TTC549 (cell line): ENCODE measurements at regions not wholly inside any gene's neighbourhood (a gene's known extent, or its start where the extent isn't known, plus 50 kb on each side); places are given as distances from the start of the nearest gene placed in this dataset.
"Not testable (repeated sequence)": the region's sequence is repeated elsewhere in the genome, so short reads cannot be mapped to it uniquely, and the experiment has no call there.

Experiments
- FAIRE-seq: peaks from 2 replicates; lab custom pipeline; 2012; peaks lifted over from hg19 to GRCh38; lab: Jason Lieb, UNC

GRCh38 chrX:40788698-40789097 lies 53.4 kb upstream of the MED14 start:
- not testable (repeated sequence) for FAIRE-seq

GRCh38 chrX:40792433-40792832 lies 57.1 kb upstream of the MED14 start:
- no peak for FAIRE-seq

GRCh38 chrX:40794829-40795130 lies 59.4 kb upstream of the MED14 start:
- FAIRE-seq: not testable (repeated sequence)

- FAIRE-seq: not testable (repeated sequence)
These were observed 64.4 kb upstream of the MED14 start for GRCh38 chrX:40799745-40800144.

DNA sequence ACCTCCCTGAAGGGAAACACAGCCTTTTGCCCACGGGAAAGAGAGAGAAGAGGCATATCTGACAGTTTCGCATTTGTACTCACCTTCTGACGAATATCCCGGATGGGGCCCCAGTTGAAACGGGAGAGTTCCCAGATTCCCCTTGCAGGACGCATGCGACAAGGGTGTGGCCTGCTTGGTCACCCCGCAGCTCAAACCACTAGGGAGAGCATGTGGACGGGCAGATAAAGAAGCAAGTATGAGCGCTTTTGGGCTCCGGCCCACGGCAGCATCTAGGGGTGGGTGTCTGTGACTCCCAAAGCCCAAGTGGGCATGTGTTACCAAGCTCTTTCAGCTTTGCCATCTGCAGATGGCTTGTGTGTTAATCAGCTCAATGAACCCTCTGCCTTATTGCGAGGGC lies 70.1 kb upstream of the MED14 start:
- no peak for FAIRE-seq

GRCh38 chrX:40806513-40807220 lies 71.3 kb upstream of the MED14 start:
- no peak for FAIRE-seq

DNA sequence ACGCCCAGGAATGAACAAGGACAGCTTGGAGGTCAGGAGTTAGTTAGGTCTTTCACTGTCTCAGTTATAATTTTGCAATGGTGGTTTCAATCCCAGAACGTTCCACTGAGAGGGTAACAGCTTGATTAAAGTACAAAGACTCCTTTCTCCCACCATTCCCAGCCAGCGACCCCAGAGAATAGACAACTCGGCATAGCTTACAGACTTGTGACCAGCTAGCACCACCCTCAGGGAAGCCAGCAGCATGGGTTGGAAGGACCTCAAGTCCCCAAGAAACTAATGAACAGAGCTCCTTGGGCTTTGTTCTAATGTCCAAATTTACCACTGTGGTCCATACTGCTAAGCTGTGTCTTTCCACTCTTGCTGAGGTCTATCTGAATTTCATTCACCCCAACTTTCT lies 72.0 kb upstream of the MED14 start:
- FAIRE-seq: no peak

DNA sequence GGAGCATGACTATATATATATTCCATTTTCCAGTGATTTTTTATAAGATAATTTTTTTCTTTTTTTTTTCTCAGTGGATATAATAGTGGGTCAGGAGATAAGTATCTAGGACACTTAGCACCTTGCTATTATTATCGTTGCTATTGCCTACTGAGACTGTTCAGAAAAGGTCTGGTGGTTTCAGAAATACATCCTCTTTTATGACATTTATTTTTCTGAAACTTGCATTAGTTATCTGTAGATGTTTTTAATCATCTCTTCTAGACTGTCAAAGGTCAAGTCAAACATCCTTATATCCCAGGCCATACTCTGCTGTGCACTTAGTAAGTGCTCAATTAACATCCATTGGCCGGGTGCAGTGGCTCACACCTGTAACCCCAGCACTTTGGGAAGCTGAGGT lies 72.9 kb upstream of the MED14 start:
- no peak for FAIRE-seq

- FAIRE-seq: no peak
These were observed 73.9 kb upstream of the MED14 start for GRCh38 chrX:40809210-40809609.

DNA sequence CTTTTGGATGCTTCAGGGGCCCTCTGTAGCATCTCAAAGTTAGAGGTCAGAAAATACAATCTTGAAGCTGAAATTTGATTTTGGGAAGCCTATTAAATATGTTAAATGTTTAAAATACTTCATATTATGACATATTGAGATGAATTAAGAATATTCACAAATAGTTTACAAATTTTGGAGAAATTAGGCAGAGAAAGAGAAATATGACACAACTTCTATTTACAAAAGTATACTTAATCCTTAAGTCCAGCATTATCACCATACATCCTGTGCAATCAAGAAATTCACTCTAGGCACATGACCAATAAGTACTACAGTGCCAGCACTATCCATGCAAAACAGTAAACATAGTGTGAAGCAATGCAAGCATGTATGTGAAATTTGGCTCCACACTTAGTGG lies 79.7 kb upstream of the MED14 start:
- FAIRE-seq: not testable (repeated sequence)

DNA sequence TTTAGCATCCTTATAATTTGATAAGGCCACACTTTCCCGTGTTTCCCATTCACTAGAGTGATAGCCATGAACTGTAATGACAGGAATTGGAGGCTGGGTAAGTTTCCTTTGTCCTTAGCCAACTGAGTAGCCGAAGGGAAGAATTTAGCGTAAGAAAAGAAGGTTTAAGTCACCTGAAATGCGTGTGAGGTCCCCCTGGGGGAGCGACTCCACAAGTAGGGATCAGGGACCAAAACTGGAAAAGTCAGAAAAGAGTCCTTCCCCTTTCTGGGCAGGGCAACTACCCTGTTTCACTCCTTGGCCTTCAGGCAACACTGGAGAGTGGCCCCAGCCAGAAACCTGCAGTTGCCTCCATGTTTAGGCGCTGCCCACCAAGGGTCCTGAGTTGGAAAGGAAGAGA lies 81.6 kb upstream of the MED14 start:
- FAIRE-seq: no peak

DNA sequence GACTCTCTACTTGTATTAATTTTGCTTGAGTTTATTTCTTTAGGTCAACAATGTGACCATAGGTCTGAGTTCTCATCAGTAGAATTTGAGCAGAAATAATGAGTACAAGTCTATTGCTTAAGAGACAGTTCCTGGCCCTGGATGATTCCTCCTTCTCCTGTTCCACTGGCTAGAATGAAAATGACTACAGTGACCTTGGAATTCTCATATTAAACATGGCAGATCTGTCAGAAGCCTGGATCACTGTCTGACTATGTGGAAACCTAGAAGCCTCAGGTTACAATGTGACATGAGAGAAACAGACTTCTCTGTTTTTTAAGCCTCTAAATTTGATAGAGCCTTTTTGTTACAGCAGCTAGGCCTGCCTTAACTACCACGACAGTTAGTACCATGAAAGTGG lies 82.9 kb upstream of the MED14 start:
- no peak for FAIRE-seq

- no peak for FAIRE-seq
These were observed 86.4 kb upstream of the MED14 start for GRCh38 chrX:40821780-40822179.

GRCh38 chrX:40827331-40827730 lies 92.0 kb upstream of the MED14 start:
- FAIRE-seq: no peak

GRCh38 chrX:40831750-40832149 lies 96.4 kb upstream of the MED14 start:
- FAIRE-seq: no peak

- no peak for FAIRE-seq
These were observed 97.4 kb upstream of the MED14 start for GRCh38 chrX:40832723-40833122.

DNA sequence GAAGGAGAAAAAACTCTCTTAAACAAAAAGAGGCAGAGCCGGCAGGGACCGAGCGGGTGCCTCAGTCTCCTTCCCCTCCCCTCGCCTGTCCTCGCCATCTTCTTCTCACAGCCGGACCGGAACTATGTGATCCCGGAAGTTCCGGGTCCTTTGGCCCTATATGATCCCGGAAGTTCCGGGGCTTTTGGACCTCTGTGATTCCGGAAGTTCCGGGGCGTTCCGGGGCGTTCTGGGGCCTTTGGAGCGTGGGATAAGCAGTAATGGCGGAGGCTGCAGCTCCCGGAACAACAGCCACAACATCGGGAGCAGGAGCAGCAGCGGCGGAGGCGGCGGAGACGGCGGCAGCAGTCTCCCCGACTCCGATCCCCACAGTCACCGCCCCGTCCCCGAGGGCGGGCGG lies 98.9 kb upstream of the MED14 start:
- no peak for FAIRE-seq

GRCh38 chrX:40835526-40835925 lies 100.2 kb upstream of the MED14 start:
- no peak for FAIRE-seq

DNA sequence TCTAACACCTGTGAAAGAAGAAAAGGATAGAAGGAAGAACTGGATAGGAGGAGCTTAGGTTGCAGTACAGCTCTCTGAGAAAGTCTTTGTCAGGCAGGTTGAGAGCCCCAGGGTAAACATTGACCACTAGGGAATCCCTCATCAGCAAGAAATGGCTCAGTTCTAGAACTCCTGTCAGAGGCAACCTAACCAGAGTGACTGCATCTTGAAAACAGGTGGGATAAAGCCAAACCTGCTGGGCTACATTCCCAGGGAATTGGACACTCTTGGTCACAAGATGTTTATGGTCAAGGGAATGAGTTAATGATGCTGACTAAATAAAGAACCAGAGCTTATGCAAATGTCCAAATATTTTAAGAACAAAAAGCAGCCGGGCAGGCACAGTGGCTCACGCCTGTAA lies 108.3 kb upstream of the MED14 start:
- FAIRE-seq: no peak

- no peak for FAIRE-seq
These were observed 109.1 kb upstream of the MED14 start for GRCh38 chrX:40844471-40844870.

DNA sequence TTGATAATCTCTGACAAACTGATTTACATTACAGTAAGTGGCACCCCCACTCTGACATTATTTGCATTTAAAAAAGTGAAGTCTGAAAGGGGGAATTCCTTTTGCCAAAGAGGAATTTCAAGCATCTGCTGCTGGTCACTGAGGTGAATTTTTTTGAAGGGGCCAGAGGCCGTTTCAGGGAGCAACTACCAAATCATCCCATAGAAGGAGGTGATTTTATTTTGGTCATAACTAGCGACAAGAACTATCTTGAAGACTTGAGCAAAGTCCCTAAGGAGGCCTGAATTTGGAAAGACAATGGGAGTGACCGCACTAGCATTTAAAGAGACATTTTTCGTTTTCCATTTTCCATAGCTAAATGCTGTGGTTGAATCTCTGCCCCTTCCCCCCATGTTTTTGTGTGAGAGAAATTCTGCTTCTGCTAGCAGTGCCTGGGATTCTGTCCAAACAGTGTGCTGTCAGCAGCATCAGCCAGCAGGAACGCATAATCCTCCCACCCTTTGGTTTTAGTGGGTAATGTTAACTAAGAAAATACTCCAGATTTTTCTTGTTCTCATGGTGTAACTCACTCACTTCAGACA lies 110.1 kb upstream of the MED14 start:
- no peak for FAIRE-seq

GRCh38 chrX:40849906-40850823 lies 114.8 kb upstream of the MED14 start:
- FAIRE-seq: no peak

DNA sequence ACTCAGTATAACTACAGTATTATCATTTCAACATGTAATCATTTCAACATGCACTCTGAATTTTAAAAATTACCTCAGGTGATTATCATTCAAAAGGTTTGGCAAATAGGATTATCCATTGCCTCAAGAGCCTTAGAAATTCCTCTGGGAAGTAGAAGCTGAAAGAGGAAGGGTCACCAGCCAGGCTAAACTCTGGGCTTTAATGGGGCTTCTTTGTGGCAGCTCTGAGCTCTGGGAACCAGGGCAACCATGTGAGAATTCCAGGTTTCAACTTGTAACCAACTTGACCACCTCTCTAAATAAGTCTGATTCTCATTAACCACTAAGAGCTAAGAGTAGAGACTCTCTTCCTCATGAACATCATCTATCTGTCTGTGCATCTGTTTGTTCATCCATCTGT lies 117.2 kb upstream of the MED14 start:
- no peak for FAIRE-seq
